Activated B cell treated with CpG ODN at 0.5 μM for 24 hours (primary cell): ENCODE measurements at regions not wholly inside any gene's neighbourhood (a gene's known extent, or its start where the extent isn't known, plus 50 kb on each side); places are given as distances from the start of the nearest gene placed in this dataset.

Source experiments
- ATAC-seq: fragments of 200-7000 bp; cut with Tn5 transposase; one replicate; pipeline ENCODE4 v1.10.0; 2021; ENCODE audit warnings: low read depth, mild to moderate bottlenecking, moderate library complexity
- CTCF ChIA-PET: fragments of 350-600 bp; sonication (Branson Sonifier 250); formaldehyde crosslinking; loops from one replicate; lab custom pipeline; 2021; ENCODE audit warnings: antibody characterized with exemption; lab: Charles Lee
- POLR2A ChIA-PET: fragments of 350-600 bp; sonication (Branson Sonifier 250); formaldehyde crosslinking; loops from one replicate; lab custom pipeline; 2021; ENCODE audit warnings: antibody characterized with exemption; lab: Charles Lee
- DNase-seq: peaks from one replicate; pipeline ENCODE4 v3.0.0; 2022
- H3K27ac Mint-ChIP-seq: one replicate; pipeline ENCODE4 v1.8.0; 2020; ENCODE audit warnings: mixed read lengths
- H3K27me3 Mint-ChIP-seq: one replicate; pipeline ENCODE4 v1.8.0; 2021; ENCODE audit warnings: mixed read lengths
- H3K36me3 Mint-ChIP-seq: one replicate; pipeline ENCODE4 v1.8.0; 2021; ENCODE audit warnings: low read depth, mixed read lengths
- H3K4me1 Mint-ChIP-seq: one replicate; pipeline ENCODE4 v1.8.0; 2021; ENCODE audit warnings: mixed read lengths
- H3K4me3 Mint-ChIP-seq: one replicate; pipeline ENCODE4 v1.8.0; 2020; ENCODE audit warnings: mild to moderate bottlenecking, mixed read lengths
- H3K9me3 Mint-ChIP-seq: one replicate; pipeline ENCODE4 v1.8.0; 2020; ENCODE audit warnings: mixed read lengths
- CTCF ChIP-seq: fragments of 200-600 bp; IDR thresholded peaks from one replicate; pipeline ENCODE4 v1.8.0; 2022; ENCODE audit warnings: antibody characterized with exemption, mild to moderate bottlenecking
- intact Hi-C: fragments of 100-400 bp; cut with micrococcal nuclease; formaldehyde crosslinking; loops from one replicate; pipeline ENCODE4 v1.15.1; 2024

- no peak for ATAC-seq
- POLR2A ChIA-PET: no interaction called here
- no peak overlapping the region for H3K27ac Mint-ChIP-seq
- peaks cover 7% of the 10 kb centered on the region for H3K4me1 Mint-ChIP-seq
- H3K9me3 Mint-ChIP-seq: peaks cover 3% of the 10 kb centered on the region
- CTCF ChIA-PET: no interaction called here
- intact Hi-C loops: no loop called here
- H3K27me3 Mint-ChIP-seq: peaks cover 27% of the 10 kb centered on the region
- TF ChIP-seq CTCF: no peak
- H3K36me3 Mint-ChIP-seq: no peaks in the 10 kb centered on the region
- no peak for DNase-seq
- no peak overlapping the region for H3K4me3 Mint-ChIP-seq
These were observed 534.5 kb upstream of the SEMA6D start for GRCh38 chr15:47182818-47183217.

GRCh38 chr15:47184003-47184907 is 533.0 kb upstream of the SEMA6D start:
- ChIA-PET CTCF (interaction anchor here (2.4 kb wide), 1 partner anchor 12 kb away, joined by 8 read pairs; no protein-coding TSS in a partner anchor), POLR2A (no interaction called here)
- no peak for TF ChIP-seq CTCF
- H3K9me3 Mint-ChIP-seq: peaks cover under 1% of the 10 kb centered on the region
- H3K36me3 Mint-ChIP-seq: no peaks in the 10 kb centered on the region
- intact Hi-C loops: no loop called here
- H3K27ac Mint-ChIP-seq: no peak overlapping the region
- no peak for DNase-seq
- peak overlapping the region; percentile 30 for H3K4me3 Mint-ChIP-seq
- H3K4me1 Mint-ChIP-seq: peaks cover 7% of the 10 kb centered on the region
- peaks cover 27% of the 10 kb centered on the region for H3K27me3 Mint-ChIP-seq
- no peak for ATAC-seq

- ATAC-seq (no peak), DNase-seq (no peak)
- Mint-ChIP-seq H3K4me1 (peaks cover 7% of the 10 kb centered on the region), H3K27ac (no peak overlapping the region), H3K36me3 (no peaks in the 10 kb centered on the region), H3K27me3 (peaks cover 27% of the 10 kb centered on the region), H3K4me3 (peak overlapping the region; percentile 44), H3K9me3 (no peaks in the 10 kb centered on the region)
- TF ChIP-seq CTCF: no peak
- intact Hi-C loops: no loop called here
- ChIA-PET CTCF (interaction anchor here (2.4 kb wide), 1 partner anchor 11 kb away, joined by 8 read pairs; no protein-coding TSS in a partner anchor), POLR2A (no interaction called here)
These were observed 532.1 kb upstream of the SEMA6D start for GRCh38 chr15:47184908-47185801.

GRCh38 chr15:47186075-47186474 is 531.2 kb upstream of the SEMA6D start:
- Mint-ChIP-seq H3K27me3 (peaks cover 27% of the 10 kb centered on the region), H3K9me3 (no peaks in the 10 kb centered on the region), H3K4me1 (peaks cover 7% of the 10 kb centered on the region), H3K36me3 (no peaks in the 10 kb centered on the region), H3K4me3 (no peak overlapping the region), H3K27ac (no peak overlapping the region)
- intact Hi-C loops: no loop called here
- ChIA-PET POLR2A (no interaction called here), CTCF (interaction anchor here (2.4 kb wide), 1 partner anchor 10 kb away, joined by 8 read pairs; no protein-coding TSS in a partner anchor)
- ATAC-seq (no peak), DNase-seq (no peak)
- TF ChIP-seq CTCF: no peak
